Dedifferentiated amniotic fluid mesenchymal stem cell (primary cell): ENCODE measurements at regions not wholly inside any gene's neighbourhood (a gene's known extent, or its start where the extent isn't known, plus 50 kb on each side); places are given as distances from the start of the nearest gene placed in this dataset.
A peak's percentile ranks its signal among the peaks of the same experiment; 100 is the strongest.
"Not testable (repeated sequence)": the region's sequence is repeated elsewhere in the genome, so short reads cannot be mapped to it uniquely, and the experiment has no call there.

Source experiments
- DNase-seq: peaks from one replicate; pipeline ENCODE4 v3.0.0-alpha.2; 2016; ENCODE audit errors: extremely low spot score

DNA sequence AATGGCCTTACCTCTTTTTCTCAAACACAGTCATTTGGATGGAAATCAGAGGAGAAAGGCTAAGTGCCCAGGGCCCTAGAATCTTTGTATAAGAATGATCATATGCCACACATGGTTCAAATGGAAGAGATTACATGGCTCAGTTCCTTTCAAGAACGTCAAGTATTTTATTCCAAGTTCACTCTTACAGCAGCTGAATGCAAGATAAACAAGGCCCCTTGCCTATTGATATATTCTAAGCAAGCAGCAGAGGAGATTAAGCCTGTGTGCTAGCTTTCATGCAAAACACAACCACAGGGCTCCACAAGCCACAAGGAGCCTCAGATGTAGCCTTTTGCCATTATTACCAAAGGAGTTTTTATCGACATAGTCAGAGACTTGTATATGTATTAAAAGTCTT is 55.3 kb upstream of the SLCO6A1 start:
- DNase-seq, result peak; percentile 79

- no peak for DNase-seq
Measured at GRCh38 chr5:102554728-102555127, 55.9 kb upstream of the SLCO6A1 start.

DNA sequence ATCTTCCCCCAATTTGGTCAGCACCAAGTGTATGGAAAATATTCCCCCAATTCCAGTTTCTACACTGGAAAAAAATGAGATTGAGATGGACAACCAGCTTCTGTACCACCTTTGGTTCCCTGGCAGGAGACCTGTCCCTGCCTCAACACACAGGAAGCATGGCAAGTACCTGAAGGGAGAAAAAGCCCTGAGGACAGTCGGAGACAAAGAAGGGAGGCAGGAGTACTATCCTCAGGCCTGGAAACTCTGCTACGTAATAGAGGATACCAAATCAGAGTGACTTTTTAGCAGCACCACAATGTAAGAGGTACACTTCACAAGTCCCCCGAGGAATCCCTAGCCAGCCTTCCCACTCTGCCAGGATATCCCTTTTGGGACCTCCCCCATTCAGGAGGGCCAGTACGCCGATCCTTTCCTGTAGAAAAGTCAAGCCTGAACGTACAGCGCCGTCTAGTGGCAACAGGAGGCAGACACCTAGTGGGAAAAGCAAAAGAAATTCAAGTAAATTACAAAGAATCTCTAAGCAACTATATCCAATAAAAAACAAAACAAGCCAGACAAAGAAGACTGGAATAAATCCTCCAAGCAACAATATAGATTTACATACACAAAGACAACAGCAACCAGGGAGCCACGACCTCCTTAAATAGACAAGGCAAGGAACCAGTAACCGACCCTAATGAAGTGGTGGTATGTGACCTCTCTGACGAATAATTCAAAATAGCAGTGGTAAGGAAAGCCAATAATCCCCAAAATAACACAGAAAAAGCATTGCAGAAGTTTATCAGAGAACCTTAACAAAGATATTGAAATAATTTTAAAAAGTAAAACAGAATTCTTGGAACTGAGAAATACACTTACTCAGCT is 63.3 kb upstream of the SLCO6A1 start:
- no peak for DNase-seq

DNA sequence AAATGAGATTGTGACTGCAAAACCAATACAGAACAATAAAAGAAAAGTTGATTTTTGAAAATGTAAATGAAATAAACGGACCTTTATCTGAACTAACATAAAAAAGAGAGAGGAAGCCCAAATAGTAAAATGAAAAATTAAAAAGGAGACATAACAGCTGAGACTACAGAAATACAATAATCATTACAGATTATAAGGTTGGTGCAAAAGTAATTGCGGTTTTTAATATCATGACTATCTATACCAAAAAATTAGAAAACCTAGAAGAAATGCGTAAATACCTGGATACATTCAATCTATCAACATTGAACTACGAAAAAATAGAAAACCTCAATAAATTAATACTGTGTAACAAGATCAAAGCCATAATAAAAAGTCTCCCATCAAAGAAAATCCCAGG is 71.9 kb upstream of the SLCO6A1 start:
- no peak for DNase-seq

DNA sequence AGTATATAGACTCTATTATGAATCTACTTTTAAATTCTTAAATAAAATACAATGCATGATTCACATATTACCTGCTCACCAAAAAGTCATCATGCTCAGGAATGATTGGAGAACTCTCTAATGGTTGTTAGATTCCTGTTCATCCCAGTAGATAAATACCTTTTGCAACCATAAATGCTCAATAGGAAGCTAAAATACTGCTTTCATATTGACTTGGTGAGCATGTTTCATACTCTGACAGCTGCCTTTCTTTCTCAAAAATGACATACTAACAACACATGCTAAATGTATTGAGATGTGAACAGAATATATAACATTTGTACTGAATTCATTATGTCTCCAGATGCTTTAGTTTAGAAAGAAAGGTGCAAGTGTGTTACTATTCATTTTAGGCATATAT is 79.6 kb upstream of the SLCO6A1 start:
- DNase-seq, result no peak

DNA sequence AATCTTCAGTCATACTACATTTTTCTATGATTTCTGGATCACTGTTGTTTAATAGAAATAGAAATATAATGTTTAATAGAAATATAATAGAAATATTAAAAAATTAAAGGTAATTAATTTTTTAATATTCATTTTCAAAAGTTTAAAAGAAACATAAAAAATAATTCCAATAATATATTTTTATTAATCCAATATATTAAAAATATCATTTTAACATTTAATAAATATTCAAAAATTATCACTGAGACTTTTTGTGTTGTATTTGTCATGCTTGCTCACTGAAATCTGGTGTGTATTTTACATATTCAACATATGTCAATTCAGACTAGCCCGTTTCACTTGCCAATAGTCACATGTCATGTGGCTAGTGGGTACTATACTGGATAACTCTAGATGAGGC is 80.6 kb upstream of the SLCO6A1 start:
- no peak for DNase-seq

GRCh38 chr5:102581011-102581410 is 82.2 kb upstream of the SLCO6A1 start:
- no peak for DNase-seq

- DNase-seq, result peak; percentile 74
Measured at GRCh38 chr5:102582696-102583095, 83.9 kb upstream of the SLCO6A1 start.

GRCh38 chr5:102583276-102584124 is 84.7 kb upstream of the SLCO6A1 start:
- peak; percentile 51 for DNase-seq

DNA sequence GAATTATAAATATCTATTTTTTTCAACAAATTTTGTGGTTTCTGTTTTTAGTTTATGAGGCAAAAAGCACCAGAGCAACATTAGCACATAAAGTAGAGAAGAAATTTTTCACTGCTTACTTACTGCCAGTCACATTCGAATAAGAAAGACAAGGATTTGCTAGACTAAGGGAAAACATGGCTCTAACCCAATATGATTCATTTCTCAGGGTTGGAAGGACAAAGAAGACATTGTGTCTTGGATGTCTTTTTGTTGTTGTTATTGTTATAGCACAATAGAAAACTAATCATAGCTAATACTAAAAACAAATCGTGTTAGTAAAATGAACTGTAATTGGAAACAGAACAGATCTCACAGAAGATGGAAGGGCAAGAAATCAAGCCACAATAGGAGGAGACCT is 90.9 kb upstream of the SLCO6A1 start:
- no peak for DNase-seq

GRCh38 chr5:102590467-102590866 is 91.7 kb upstream of the SLCO6A1 start:
- no peak for DNase-seq

DNA sequence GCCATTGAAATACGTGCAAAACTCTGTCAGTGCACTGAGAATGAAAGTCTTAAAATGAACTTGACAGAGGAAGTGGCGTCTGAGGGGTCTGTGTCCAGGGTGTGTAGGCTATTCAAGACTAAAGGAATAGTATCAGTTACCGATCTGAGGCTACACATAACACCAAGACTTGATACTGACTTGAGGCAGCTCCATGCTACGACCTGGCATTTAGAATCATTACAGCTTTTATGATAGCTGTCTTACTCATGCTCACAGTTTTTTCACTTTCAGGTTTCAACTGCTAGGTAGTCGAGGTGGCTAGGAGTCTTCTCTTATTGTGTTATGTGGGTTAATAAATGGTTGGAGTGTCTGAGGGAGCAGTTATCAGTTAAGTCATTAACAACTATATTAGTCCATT is 92.8 kb upstream of the SLCO6A1 start:
- DNase-seq, result no peak

GRCh38 chr5:102592586-102592985 is 93.8 kb upstream of the SLCO6A1 start:
- DNase-seq, result not testable (repeated sequence)

DNA sequence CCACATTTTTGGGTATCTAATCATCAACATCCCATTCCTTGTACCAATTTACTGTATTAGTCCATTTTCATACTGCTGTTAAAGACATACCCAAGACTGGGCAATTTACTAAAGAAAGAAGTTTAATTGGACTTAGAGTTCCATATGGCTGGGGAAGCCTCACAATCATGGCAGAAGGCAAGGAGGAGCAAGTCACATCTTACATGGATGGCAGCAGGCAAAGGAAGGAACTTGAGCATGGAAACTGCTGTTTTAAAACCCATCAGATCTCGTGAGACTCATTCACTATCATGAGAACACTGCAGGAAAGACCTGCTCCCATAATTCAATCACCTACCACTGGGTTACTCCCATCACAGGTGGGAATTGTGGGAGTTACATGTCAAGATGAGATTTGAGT is 95.4 kb upstream of the SLCO6A1 start:
- DNase-seq, result no peak

DNA sequence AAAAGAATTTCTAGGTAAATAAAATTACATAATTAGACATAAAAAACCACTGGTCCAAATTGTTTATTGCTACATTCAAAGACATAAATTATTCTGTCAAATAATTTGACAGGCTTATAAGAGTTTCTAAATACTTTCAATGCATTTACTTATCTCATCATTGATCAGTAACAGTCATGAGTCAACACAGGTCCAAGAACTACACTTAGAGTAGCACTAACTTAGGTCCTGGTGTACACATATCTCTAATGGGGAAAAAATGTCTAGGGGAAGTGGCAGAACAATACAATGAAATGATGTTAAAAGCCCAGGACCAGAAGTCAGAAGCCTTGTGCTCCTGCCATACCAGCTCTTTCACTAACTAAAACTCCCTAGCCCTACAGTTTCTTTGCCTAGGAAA is 96.5 kb upstream of the SLCO6A1 start:
- DNase-seq, result no peak

DNA sequence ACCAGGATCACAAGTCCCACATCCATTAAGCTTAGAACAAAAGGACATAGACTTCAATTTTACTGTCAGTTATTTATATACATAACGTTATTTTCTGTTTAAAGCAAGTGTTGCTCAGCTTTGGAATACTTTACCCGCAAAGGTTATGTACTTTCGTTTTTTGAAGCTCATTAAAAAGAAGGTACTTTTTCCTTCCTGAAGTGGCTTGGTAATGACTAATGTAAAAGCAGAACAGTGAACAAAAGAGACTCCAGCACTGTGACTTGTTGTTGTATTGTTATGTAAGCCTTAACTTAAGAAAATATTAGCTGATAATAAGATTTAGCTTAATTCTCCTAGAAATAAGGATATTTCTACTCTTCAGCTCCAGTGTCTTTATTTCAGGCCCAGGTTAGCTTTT is 97.3 kb upstream of the SLCO6A1 start:
- no peak for DNase-seq

- no peak for DNase-seq
Measured at GRCh38 chr5:102596951-102597350, 98.2 kb upstream of the SLCO6A1 start.

GRCh38 chr5:102599289-102599688 is 100.5 kb upstream of the SLCO6A1 start:
- no peak for DNase-seq

GRCh38 chr5:102600964-102601363 is 102.2 kb upstream of the SLCO6A1 start:
- DNase-seq, result no peak

DNA sequence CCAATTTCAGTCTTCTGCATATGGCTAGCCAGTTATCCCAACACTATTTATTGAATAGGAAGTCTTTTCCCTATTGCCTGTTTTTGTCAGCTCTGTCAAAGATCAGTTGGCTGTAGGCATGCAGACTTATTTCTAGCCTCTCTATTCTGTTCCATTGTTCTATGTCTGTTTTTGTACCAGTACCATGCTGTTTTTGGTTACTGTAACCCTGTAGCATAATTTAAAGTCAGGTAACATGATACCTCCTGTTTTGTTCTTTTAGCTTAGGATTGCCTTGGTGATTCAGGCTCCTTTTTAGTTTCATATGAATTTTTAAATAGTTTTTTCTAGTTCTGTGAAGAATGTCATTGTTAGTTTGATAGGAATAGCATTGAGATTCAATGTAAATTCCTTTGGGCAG is 104.9 kb upstream of the SLCO6A1 start:
- no peak for DNase-seq

GRCh38 chr5:102608414-102608813 is 109.6 kb upstream of the SLCO6A1 start:
- DNase-seq, result no peak

GRCh38 chr5:102611312-102611711 is 112.5 kb upstream of the SLCO6A1 start:
- no peak for DNase-seq

DNA sequence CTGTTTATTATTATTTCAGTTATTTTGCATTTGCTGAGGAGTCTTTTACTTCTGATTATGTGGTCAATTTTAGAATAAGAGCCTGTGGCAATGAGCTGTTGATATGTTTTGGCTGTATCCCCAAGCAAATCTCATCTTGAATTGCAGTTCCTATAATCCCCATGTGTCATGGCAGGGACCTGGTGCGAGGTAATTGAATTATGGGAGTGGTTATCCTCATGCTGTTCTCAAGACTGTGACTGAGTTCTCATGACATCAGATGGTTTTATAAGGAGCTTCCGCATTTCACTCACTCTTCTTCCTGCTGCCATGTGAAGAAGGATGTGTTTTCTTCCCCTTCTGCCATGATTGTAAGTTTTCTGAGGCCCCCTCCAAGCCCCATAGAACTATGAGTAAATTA is 114.9 kb upstream of the SLCO6A1 start:
- no peak for DNase-seq
